Fibroblast of mammary gland (primary cell): ENCODE measurements at regions not wholly inside any gene's neighbourhood (a gene's known extent, or its start where the extent isn't known, plus 50 kb on each side); places are given as distances from the start of the nearest gene placed in this dataset.

Experiments
- DNase-seq: peaks from one replicate; pipeline ENCODE4 v3.0.0-alpha.2; 2010; ENCODE audit warnings: low read depth
- H3K4me3 ChIP-seq: 2 replicates; pipeline ENCODE4 v1.5.1; 2011; ENCODE audit warnings: low read depth, mild to moderate bottlenecking, low read length, moderate library complexity; ENCODE audit not compliant: control insufficient read depth
- TF ChIP-seq, protein P1 (sequence below): conservative IDR thresholded peaks from 2 replicates; pipeline ENCODE4 v1.5.1; 2011; ENCODE audit warnings: low read depth, low read length, inconsistent platforms; ENCODE audit not compliant: control insufficient read depth, insufficient read depth

- H3K4me3 ChIP-seq: no peak overlapping the region
- peak; percentile 63 for DNase-seq
- TF ChIP-seq, protein P1, sequence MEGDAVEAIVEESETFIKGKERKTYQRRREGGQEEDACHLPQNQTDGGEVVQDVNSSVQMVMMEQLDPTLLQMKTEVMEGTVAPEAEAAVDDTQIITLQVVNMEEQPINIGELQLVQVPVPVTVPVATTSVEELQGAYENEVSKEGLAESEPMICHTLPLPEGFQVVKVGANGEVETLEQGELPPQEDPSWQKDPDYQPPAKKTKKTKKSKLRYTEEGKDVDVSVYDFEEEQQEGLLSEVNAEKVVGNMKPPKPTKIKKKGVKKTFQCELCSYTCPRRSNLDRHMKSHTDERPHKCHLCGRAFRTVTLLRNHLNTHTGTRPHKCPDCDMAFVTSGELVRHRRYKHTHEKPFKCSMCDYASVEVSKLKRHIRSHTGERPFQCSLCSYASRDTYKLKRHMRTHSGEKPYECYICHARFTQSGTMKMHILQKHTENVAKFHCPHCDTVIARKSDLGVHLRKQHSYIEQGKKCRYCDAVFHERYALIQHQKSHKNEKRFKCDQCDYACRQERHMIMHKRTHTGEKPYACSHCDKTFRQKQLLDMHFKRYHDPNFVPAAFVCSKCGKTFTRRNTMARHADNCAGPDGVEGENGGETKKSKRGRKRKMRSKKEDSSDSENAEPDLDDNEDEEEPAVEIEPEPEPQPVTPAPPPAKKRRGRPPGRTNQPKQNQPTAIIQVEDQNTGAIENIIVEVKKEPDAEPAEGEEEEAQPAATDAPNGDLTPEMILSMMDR: peak; percentile 76
Measured at GRCh38 chr12:13278249-13278787, 81.8 kb downstream of the EMP1 start.

- peak; percentile 7 for DNase-seq
- no peak overlapping the region for H3K4me3 ChIP-seq
- TF ChIP-seq, protein P1: no peak
Measured at GRCh38 chr12:13277293-13277692, 80.8 kb downstream of the EMP1 start.

- no peak overlapping the region for H3K4me3 ChIP-seq
- TF ChIP-seq, protein P1: no peak
- DNase-seq: no peak
Measured at GRCh38 chr12:13275241-13276085, 78.9 kb downstream of the EMP1 start.

- DNase-seq: peak; percentile 9
- TF ChIP-seq, protein P1: no peak
- no peak overlapping the region for H3K4me3 ChIP-seq
Measured at GRCh38 chr12:13273850-13274249, 77.3 kb downstream of the EMP1 start.

- H3K4me3 ChIP-seq: no peak overlapping the region
- DNase-seq: no peak
- TF ChIP-seq, protein P1: no peak
Measured at GRCh38 chr12:13273097-13273496, 76.6 kb downstream of the EMP1 start.

DNA sequence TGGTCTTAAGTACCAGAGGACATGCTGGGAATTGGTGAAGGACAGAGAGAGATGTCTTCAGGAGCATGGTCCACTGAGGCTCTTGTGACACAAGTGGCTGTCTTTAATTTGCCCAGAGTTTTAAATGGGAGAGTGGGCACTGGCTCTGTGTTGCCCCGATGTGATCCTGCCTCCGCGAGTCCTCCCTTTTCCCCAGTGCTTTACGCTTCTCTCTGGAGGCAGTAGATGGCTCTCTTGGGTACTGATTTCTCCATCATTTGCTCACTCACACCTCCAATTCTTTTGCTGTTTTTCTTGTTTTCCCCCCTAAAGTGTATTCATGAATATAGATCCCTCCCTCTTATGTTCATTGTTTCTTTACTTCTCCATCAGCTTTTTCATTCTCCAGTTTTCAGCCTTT, 74.3 kb downstream of the EMP1 start:
- TF ChIP-seq, protein P1: no peak
- DNase-seq: no peak
- H3K4me3 ChIP-seq: no peak overlapping the region
